ENCODE measurements at regions not wholly inside any gene's neighbourhood (a gene's known extent, or its start where the extent isn't known, plus 50 kb on each side); places are given as distances from the start of the nearest gene placed in this dataset.

GRCh38 chr3:166570102-166570501 lies 732.9 kb upstream of the BCHE start:
- TF ChIP-seq POLR2AphosphoS5 (IDR thresholded peaks at IDR 0.05) (no peak), CTCF (IDR thresholded peaks at IDR 0.05) (no peak)

All from breast epithelium (tissue), 3 donors.